CD4-positive, alpha-beta T cell treated with Interleukin-15 for 1 hour (primary cell): ENCODE measurements at regions not wholly inside any gene's neighbourhood (a gene's known extent, or its start where the extent isn't known, plus 50 kb on each side); places are given as distances from the start of the nearest gene placed in this dataset.

Source experiments
- DNase-seq: peaks from one replicate; pipeline ENCODE4 v3.0.0-alpha.2; 2020

DNA sequence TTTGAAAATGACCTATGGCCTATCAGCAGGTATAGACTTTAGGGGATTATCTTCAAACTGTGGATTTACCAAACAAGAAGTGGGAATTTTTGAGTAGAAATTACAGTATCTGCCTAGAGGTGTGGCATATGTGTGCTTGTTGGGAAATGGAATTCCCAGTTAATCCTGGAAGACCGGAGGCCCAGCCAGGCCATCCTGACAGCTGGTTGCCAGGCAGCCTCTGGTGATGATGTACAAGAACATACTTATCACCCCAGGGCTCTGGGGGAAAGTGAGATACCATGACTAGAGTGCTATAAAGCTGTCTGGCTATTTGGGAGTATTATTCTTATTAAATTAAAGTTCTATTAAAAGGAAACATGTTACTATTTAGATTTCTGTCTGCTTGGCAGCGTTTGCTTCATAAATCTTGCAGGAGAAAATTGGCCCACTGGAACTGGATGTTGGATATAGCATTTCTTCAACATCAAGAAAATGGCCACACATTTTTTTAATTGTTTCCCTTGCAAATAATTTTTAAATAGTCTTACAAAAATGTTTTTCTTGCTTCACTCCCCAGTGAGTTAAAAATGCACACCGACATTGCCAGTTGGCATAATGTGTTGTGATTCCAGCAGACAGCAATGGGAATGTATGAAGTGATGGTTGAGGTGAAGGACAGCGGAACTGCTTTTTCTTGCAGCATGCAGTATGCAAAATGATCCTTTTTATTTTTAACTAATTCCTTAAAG lies 187.8 kb downstream of the MYLK4 start:
- DNase-seq: no peak

DNA sequence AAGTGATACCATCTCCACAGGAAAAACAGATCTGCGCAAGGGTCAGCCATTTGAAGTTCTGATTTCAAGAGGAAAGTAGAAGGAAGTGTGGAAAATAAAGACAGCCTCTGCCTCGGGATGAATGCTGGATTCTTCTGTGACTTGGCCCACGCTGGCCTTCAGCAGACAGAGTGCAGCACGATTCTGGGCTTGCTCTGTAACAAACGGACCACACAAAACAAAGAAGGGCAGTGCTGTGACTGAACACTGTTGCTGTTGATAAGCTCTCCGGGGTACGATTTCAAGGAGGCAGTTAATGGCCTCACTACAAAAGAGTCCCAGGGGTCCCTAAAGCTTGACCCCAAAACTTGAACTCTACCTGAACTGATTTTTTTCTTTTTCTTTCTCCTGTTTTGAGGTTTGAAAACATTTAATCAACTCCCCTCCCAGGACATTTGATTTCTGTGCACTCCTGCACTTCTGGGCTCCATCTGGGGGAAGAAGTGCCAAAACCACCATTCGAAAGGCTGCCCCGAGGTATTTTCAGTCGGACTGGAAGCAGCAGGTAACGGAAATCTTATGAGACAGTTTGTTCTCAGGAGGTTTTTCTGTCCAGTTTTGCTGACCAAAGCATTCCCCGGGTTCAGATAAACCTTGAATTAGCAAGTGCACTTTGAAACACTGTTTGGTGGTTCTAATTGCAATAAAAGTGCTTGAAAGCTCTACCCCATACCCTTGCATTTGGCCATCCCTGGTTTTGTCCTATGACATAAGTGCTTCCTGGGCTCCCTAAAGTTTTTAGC lies 189.6 kb downstream of the MYLK4 start:
- no peak for DNase-seq

GRCh38 chr6:2560140-2560818 lies 190.4 kb downstream of the MYLK4 start:
- no peak for DNase-seq

GRCh38 chr6:2558861-2559801 lies 191.6 kb downstream of the MYLK4 start:
- DNase-seq: no peak

- DNase-seq: no peak
Measured at GRCh38 chr6:2558098-2558680, 192.5 kb downstream of the MYLK4 start.

DNA sequence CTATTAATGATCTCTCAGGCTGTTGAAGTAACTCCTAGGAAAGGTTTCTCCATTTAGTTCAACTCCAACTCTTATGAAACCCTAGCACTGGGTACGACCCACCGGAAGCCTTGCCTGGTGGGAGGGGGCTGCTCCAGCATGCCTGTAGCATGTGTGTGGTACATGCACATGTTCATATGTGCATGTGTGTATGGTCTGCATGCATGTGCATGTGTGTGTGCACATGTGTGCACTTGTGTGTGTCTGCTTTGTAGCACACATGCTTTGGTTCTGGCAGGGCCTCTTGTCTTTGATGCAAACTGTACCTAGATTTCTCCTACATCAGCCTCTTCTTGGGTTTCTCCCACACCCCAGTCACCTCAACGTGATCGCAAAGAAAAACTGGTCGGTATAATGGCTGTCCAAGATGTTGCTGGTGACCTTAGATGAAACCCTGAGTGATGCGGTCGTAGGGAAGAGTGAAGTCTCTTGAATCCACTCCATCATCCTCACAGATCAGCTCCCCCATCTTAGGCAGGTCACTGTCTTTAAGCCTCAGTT lies 193.5 kb downstream of the MYLK4 start:
- no peak for DNase-seq

DNA sequence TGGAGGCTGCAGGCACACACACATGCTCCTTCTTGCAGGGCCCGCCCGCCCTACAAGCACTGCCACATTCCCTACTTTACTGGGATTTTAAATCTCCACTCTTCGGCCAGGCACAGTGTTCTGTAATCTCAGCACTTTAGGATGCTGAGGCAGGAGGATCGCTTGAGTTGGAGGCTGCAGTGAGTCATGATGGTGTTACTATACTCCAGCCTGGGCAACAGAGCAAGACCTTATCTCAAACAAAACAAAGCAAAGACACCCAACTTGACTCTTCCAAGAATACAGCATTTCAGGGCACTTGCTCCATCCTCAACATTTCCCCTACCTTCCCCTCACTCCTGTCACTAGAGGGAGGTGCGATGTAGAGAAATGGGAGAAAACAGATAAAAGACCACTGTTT lies 194.0 kb downstream of the MYLK4 start:
- DNase-seq: no peak

GRCh38 chr6:2554651-2555260 lies 196.0 kb downstream of the MYLK4 start:
- no peak for DNase-seq

DNA sequence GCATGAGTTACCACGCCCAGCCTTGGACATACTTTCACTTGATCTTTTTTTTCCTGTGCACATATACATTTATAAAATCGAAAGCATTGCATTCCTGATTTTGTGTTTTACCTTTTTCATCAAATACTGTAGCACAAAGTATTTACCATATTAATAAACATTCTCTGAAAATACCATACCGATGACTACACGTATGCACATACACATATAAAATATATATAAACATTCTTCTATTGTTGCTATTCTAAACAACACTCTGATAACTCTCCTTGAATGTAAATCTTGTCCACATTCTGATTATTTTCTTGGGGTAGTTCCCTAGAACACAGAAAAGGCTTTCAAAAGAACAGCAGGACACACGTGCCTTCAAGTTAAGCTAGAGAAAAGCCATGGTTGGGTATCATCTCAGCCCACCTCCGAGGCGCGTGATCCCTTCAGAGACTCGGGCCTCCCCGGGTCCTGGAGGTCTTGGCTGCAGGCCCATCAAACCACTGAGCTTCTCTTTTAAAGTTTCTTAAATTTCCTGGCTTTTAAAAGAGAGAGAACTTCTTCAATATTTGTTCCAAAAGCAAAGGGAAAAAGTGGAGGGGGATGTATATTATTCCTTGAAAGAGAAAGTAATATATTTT lies 198.1 kb downstream of the MYLK4 start:
- no peak for DNase-seq

- no peak for DNase-seq
Measured at GRCh38 chr6:2551705-2552104, 199.0 kb downstream of the MYLK4 start.

- DNase-seq: no peak
Measured at GRCh38 chr6:2550247-2550646, 200.5 kb downstream of the MYLK4 start.

DNA sequence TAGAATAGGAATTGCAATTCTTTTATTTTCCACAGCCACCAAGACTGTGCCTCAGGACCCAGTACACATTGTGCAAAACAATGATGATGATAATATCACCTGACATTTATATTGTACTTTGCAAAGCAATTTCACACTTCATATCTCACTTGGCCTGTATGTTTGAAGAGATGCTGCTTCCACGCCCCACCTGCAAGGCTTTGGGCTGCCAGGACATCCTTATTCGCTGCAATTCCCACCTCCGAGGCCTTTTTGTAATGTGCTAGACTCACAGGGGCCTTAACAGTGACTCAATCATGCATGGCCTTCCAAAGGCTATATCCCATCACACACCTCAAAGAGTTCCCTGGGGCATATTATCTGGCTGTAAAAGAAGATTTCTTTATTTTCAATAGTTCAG lies 200.9 kb downstream of the MYLK4 start:
- no peak for DNase-seq

DNA sequence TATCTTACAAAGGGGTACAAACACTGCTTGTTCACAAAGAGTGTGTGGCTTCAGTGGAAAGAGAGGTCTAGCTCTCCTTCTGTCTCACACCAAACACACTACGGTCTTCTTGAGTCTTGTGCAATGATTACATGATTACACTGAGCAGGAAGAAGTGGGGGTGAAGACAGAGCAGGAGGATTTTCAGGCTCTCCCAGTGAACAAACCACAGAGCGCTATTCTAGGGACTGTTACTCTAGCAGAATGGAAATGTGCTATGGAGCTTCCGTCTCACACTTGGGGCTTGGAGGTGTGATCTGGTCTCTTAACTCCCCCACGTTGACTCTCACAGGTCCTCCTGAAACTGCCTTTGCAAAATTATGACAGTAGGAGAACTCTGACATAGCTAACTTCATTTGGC lies 203.4 kb downstream of the MYLK4 start:
- no peak for DNase-seq

DNA sequence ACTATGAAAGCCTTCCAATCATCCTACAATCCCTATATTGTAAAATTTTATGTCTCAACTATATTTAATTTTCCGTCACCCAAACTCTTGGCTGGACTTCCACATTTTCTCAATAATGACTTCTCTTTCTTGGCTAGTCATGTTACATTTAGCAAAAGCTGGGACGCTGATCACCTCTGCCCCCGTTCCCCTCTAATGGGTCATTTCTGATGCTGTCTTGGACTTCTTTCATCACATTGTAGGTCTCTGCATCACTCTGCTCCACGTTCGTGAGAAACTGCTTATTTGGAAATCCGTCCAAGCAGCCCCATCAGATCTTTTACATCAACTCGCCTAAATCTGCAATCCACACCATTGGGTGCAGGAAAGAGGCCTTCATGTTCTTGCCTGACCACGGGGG lies 203.8 kb downstream of the MYLK4 start:
- DNase-seq: no peak

DNA sequence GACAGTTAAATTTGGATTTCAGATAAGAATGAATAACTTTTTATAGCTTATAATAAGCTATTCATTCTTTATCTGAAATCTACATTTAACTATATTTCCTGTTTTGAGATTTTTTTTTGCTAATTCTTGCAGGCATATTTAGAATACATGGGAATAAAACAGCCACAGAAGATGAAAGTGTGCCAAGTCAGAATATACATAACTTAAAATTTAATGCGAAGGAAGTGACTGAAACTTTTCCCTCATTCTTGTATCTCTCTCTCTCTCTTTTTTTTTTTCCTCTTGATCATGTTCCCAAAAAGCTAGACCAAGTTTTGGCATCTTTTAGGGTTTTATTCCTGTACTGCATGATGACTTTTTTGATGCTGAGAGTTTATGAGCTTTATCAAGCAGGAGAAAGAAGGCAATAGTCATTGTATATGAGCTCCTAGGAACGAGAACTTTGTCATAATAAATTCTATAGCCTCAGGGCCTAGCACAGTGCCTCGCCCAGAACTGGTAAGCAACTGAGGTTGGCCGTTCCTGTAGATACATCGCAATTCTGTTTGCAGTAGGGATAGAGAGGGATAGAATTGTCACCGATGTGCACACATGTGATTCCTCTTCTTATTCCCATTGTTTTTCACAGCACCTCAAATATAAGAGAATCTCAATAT lies 205.2 kb downstream of the MYLK4 start:
- no peak for DNase-seq

- no peak for DNase-seq
Measured at GRCh38 chr6:2543321-2543720, 207.4 kb downstream of the MYLK4 start.

- peak; percentile 54 for DNase-seq
Measured at GRCh38 chr6:2542858-2543218, 207.9 kb downstream of the MYLK4 start.

- DNase-seq: no peak
Measured at GRCh38 chr6:2542101-2542857, 208.4 kb downstream of the MYLK4 start.

- no peak for DNase-seq
Measured at GRCh38 chr6:2536451-2536850, 214.3 kb downstream of the MYLK4 start.

DNA sequence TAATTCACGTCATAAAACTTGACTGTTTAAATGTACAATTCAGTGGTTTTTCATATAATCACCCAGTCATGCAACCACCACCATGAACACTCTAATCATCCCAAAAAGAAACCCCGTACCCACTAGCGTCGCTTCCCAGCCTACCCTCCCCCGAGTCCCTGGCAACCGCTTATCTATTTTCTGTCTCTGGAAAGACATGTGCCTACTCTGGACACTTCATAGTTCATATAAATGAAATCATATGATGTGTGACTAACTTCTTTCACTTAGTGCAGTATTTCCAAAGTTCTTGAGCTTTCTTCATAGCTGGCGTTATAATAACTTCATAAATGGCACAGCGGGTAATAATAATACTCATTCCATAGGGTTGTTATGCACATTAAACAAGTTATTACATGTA lies 215.2 kb downstream of the MYLK4 start:
- no peak for DNase-seq
